Osteoblast (primary cell): ENCODE measurements at regions not wholly inside any gene's neighbourhood (a gene's known extent, or its start where the extent isn't known, plus 50 kb on each side); places are given as distances from the start of the nearest gene placed in this dataset.
A peak's percentile ranks its signal among the peaks of the same experiment; 100 is the strongest.

ENCODE experiments used
- DNase-seq: peaks from one replicate; pipeline ENCODE4 v3.0.0; 2011; ENCODE audit warnings: low spot score, mixed read lengths; ENCODE audit not compliant: insufficient read length; ENCODE audit errors: missing footprints
- H2AFZ ChIP-seq: 2 replicates; pipeline ENCODE4 v1.6.0; 2011; ENCODE audit warnings: mild to moderate bottlenecking, low read length
- H3K27ac ChIP-seq: 2 replicates; pipeline ENCODE4 v1.5.1; 2011; ENCODE audit warnings: mild to moderate bottlenecking, low read depth, low read length, moderate library complexity
- H3K27me3 ChIP-seq: 2 replicates; pipeline ENCODE4 v1.6.0; 2012; ENCODE audit warnings: mild to moderate bottlenecking, control low read depth, inconsistent platforms, low read length, moderate library complexity; ENCODE audit not compliant: insufficient read depth
- H3K36me3 ChIP-seq: 2 replicates; pipeline ENCODE4 v1.5.1; 2011; ENCODE audit warnings: mild to moderate bottlenecking, low read length, control low read depth, moderate library complexity; ENCODE audit not compliant: insufficient read depth
- H3K4me1 ChIP-seq: 2 replicates; pipeline ENCODE4 v1.5.1; 2011; ENCODE audit warnings: mild to moderate bottlenecking, low read length, control low read depth, moderate library complexity; ENCODE audit not compliant: insufficient read depth
- H3K4me2 ChIP-seq: 2 replicates; pipeline ENCODE4 v1.6.0; 2011; ENCODE audit warnings: mild to moderate bottlenecking, low read length; ENCODE audit not compliant: insufficient read depth
- H3K4me3 ChIP-seq: fragments of 200-600 bp; sonication (generic); 3 replicates; pipeline ENCODE4 v1.5.1; 2012; ENCODE audit warnings: mild to moderate bottlenecking, low read length, inconsistent platforms; ENCODE audit not compliant: insufficient read depth
- H3K79me2 ChIP-seq: 2 replicates; pipeline ENCODE4 v1.6.0; 2012; ENCODE audit warnings: mild to moderate bottlenecking, low read length, control low read depth, inconsistent platforms; ENCODE audit not compliant: insufficient read depth
- H3K9me3 ChIP-seq: 2 replicates; pipeline ENCODE4 v1.5.1; 2011; ENCODE audit warnings: low read depth, low read length, control low read depth
- H4K20me1 ChIP-seq: 2 replicates; pipeline ENCODE4 v1.6.0; 2012; ENCODE audit warnings: mild to moderate bottlenecking, low read length, control low read depth; ENCODE audit not compliant: insufficient read depth
- CTCF ChIP-seq: IDR thresholded peaks from 2 replicates; pipeline ENCODE4 v1.5.1; 2011; ENCODE audit warnings: mild to moderate bottlenecking, low read depth, low read length, moderate library complexity; ENCODE audit errors: extremely low read depth

DNA sequence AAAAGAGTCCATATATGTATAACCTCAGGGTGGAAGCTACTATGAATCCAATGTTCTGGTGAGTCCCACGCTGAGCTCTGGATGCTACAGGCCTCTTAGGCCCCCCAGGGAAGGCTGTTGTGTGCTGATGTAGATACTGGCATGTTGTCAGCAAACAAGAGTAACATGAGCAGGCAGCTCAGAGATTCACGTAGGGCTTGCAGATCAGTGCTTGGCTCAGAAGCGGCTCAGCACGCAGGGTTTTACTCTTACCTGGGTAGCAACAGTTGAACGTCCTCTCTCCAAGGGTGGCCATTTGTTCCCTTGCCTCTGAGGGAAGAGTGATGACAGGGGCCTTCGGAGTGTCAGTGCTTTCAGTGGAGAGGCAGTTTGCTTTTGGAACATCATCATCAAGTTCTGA, 93.4 kb downstream of the ZFP64 start:
- Histone ChIP-seq H3K27me3 (no peaks in the 10 kb centered on the region), H3K36me3 (peaks cover 28% of the 10 kb centered on the region), H3K27ac (no peak overlapping the region), H3K79me2 (peaks cover 17% of the 10 kb centered on the region), H2AFZ (no peak overlapping the region), H3K9me3 (no peaks in the 10 kb centered on the region), H3K4me3 (no peak overlapping the region), H3K4me1 (no peaks in the 10 kb centered on the region), H3K4me2 (no peak overlapping the region), H4K20me1 (no peaks in the 10 kb centered on the region)
- no peak for DNase-seq
- no peak for TF ChIP-seq CTCF

DNA sequence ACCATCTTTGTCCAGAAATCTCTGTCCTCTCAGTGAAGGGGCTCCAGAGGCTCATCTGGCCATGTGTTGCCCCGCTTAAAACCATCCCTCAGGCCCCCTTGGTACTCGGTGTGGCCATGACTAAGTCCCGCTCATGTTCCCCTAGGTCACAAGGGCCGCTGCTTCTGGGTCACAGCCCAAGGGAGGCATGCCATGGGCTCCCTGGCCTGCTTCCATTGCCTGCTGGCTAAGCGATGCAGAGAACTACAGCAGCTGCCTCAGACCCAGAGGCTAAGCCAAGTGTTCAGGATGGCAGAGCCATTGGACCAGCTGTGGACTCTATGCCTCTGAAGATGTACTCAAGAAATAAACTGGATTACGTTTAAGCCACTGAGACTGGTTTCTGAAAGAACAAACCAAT, 95.5 kb downstream of the ZFP64 start:
- no peak overlapping the region for H3K27ac ChIP-seq
- no peaks in the 10 kb centered on the region for H3K9me3 ChIP-seq
- H3K79me2 ChIP-seq, result peaks cover 2% of the 10 kb centered on the region
- DNase-seq, result peak; percentile 3
- H3K36me3 ChIP-seq, result peaks cover 28% of the 10 kb centered on the region
- H2AFZ ChIP-seq, result no peak overlapping the region
- H3K4me2 ChIP-seq, result no peak overlapping the region
- no peaks in the 10 kb centered on the region for H3K4me1 ChIP-seq
- H4K20me1 ChIP-seq, result no peaks in the 10 kb centered on the region
- H3K27me3 ChIP-seq, result no peaks in the 10 kb centered on the region
- no peak for TF ChIP-seq CTCF
- H3K4me3 ChIP-seq, result no peak overlapping the region

- Histone ChIP-seq H4K20me1 (no peaks in the 10 kb centered on the region), H3K9me3 (no peaks in the 10 kb centered on the region), H3K4me2 (no peak overlapping the region), H3K27me3 (no peaks in the 10 kb centered on the region), H3K4me1 (no peaks in the 10 kb centered on the region), H3K27ac (no peak overlapping the region), H2AFZ (no peak overlapping the region), H3K79me2 (no peaks in the 10 kb centered on the region), H3K4me3 (no peak overlapping the region), H3K36me3 (peaks cover 28% of the 10 kb centered on the region)
- TF ChIP-seq CTCF, result no peak
- DNase-seq, result no peak
These were observed 96.9 kb downstream of the ZFP64 start for GRCh38 chr20:52094693-52095092.

- Histone ChIP-seq H3K36me3 (peaks cover 34% of the 10 kb centered on the region), H3K4me1 (no peaks in the 10 kb centered on the region), H3K4me2 (no peak overlapping the region), H3K9me3 (no peaks in the 10 kb centered on the region), H3K27ac (no peak overlapping the region), H2AFZ (no peak overlapping the region), H3K27me3 (no peaks in the 10 kb centered on the region), H3K79me2 (no peaks in the 10 kb centered on the region), H4K20me1 (no peaks in the 10 kb centered on the region), H3K4me3 (no peak overlapping the region)
- DNase-seq, result no peak
- no peak for TF ChIP-seq CTCF
These were observed 98.0 kb downstream of the ZFP64 start for GRCh38 chr20:52093575-52093974.
